BLaER1 treated with 17β-estradiol and CSF1 and Interleukin-3, amounts not matched to agents 10 nM and 100 nM (cell line): ENCODE measurements at regions not wholly inside any gene's neighbourhood (a gene's known extent, or its start where the extent isn't known, plus 50 kb on each side); places are given as distances from the start of the nearest gene placed in this dataset.
"Not testable (repeated sequence)": the region's sequence is repeated elsewhere in the genome, so short reads cannot be mapped to it uniquely, and the experiment has no call there.

Experiments used
- H3K27ac ChIP-seq, 11 experiments: shearing (Covaris generic); formaldehyde crosslinking; 2 replicates each; pipeline ENCODE4 v1.8.1; 2022
- H3K27me3 ChIP-seq, 11 experiments: shearing (Covaris generic); formaldehyde crosslinking; 2 replicates each; pipeline ENCODE4 v1.8.1; 2022
- H3K36me3 ChIP-seq, 11 experiments: shearing (Covaris generic); formaldehyde crosslinking; 2 replicates each; pipeline ENCODE4 v1.8.1; 2022
- H3K4me1 ChIP-seq, 10 experiments: shearing (Covaris generic); formaldehyde crosslinking; 2 replicates each; pipeline ENCODE4 v1.8.1; 2022
- H3K4me2 ChIP-seq, 11 experiments: shearing (Covaris generic); formaldehyde crosslinking; 2 replicates each; pipeline ENCODE4 v1.8.1; 2022
- H3K4me3 ChIP-seq, 10 experiments: shearing (Covaris generic); formaldehyde crosslinking; 2 replicates each; pipeline ENCODE4 v1.8.1; 2022
- H3K9ac ChIP-seq, 11 experiments: shearing (Covaris generic); formaldehyde crosslinking; 2 replicates each; pipeline ENCODE4 v1.8.1; 2022
- H3K9me3 ChIP-seq, 11 experiments: shearing (Covaris generic); formaldehyde crosslinking; replicated peaks in 1 of 11; 2 replicates each; pipeline ENCODE4 v1.8.1; 2022
- H4K20me1 ChIP-seq, 11 experiments: shearing (Covaris generic); formaldehyde crosslinking; 2 replicates each; pipeline ENCODE4 v1.8.1; 2022
- Cebpa-rat ChIP-seq, 11 experiments: shearing (Covaris generic); IDR thresholded peaks; 2 replicates each; pipeline ENCODE4 v1.8.1; 2022

DNA sequence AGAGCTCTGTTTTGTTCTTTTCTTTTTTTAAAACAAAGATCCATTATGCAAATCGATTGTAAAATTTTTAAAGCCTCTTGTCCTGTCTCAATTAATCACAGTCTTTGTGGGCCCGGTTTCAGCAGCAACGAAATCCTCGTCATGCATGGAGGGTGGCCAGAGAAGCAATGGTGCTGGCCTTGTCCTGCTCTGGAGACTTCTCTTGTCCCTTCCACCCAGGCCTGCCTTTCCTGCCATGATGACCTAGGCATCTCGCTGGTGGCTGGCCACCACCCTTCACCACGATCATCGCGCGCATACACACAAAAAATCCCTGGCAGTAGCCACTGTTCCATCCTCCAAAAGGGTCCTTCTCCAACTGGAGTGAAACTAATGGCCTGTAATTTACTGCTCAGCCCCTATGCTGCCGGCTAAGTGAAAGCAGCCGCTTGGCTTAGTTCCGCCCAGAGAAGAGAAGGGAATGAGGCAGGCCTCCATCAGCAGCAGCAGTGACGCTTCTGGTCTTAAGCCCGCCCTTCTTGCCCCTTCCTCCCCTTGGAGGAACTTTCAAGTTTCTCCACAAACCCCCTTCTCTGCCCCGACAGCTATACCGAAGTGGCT is 309.5 kb downstream of the NPHP4 start:
- Histone ChIP-seq H3K4me2 (peak overlapping the region; percentile 25 to 86 (median 69); a peak in 20 of 22 replicates), H3K36me3 (no peaks in the 10 kb centered on the region), H3K4me1 (peaks cover 22 to 57% (median 39%) of the 10 kb centered on the region in 10 experiments), H3K27me3 (no peaks in the 10 kb centered on the region), H3K4me3 (no peak overlapping the region), H3K9me3 (peaks cover 0 to 8% (median 0%) of the 10 kb centered on the region in 11 experiments; a peak in 3 of 22 replicates), H4K20me1 (no peaks in the 10 kb centered on the region), H3K9ac (peak overlapping the region in 4 of 11 experiments; percentile 4 to 26 (median 12); a peak in 4 of 22 replicates), H3K27ac (peak overlapping the region in 5 of 11 experiments; percentile 5 to 44 (median 18); a peak in 4 of 22 replicates)
- TF ChIP-seq Cebpa-rat (IDR thresholded peaks at IDR 0.05): no peak

DNA sequence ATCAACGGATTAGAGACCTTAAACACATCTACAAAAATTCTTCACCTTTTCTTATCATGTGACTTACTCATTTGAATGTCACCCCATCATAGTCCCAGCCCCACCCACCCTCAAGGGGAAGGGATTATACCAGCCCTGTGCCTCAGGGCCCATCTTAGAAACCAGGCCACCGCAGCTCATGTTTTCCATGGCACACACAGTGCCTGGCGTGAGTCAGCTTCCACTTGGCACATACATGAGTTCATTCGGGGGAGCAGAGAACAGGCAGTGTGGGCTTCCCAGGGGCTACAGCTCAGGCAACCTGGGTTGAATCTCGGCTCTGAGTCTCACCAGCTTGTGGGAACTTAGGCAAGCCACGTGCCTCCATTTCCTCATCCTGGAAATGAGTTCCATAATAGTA is 310.6 kb downstream of the NPHP4 start:
- Histone ChIP-seq H4K20me1 (no peaks in the 10 kb centered on the region), H3K9me3 (peaks cover 0 to 18% (median 5%) of the 10 kb centered on the region in 11 experiments; a peak in 8 of 22 replicates), H3K36me3 (no peaks in the 10 kb centered on the region), H3K9ac (no peak overlapping the region), H3K27me3 (no peaks in the 10 kb centered on the region), H3K4me2 (peak overlapping the region in 10 of 11 experiments; percentile 26 to 86 (median 70); a peak in 18 of 22 replicates), H3K4me3 (no peak overlapping the region), H3K4me1 (peaks cover 22 to 59% (median 41%) of the 10 kb centered on the region in 10 experiments), H3K27ac (no peak overlapping the region)
- TF ChIP-seq Cebpa-rat (IDR thresholded peaks at IDR 0.05): no peak

DNA sequence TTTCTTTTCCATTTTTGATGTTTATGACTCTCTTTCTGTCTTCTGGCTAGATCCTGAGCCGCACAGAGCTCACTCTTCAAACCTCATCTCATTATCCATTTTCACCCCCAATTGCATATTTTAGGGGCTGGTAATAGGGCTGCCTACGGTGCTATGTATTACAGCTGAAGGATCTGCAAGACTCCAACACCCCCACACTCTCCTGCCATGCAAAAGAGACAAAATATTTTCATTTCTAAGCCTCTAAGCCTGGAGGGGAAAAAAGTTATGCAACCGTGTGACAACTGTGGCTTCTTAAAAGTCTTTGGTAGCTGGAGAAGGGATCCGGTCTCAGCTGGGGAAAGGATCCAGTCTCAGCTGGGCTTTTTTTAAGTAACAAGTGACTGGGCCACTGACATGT is 311.6 kb downstream of the NPHP4 start:
- peaks cover 7 to 26% (median 13%) of the 10 kb centered on the region in 11 experiments for H3K9me3 ChIP-seq
- no peak overlapping the region for H3K4me3 ChIP-seq
- no peak for TF ChIP-seq Cebpa-rat (IDR thresholded peaks at IDR 0.05)
- H3K27ac ChIP-seq: no peak overlapping the region
- H3K27me3 ChIP-seq: no peaks in the 10 kb centered on the region
- no peak overlapping the region for H3K9ac ChIP-seq
- no peaks in the 10 kb centered on the region for H4K20me1 ChIP-seq
- no peaks in the 10 kb centered on the region for H3K36me3 ChIP-seq
- peaks cover 22 to 56% (median 41%) of the 10 kb centered on the region in 10 experiments for H3K4me1 ChIP-seq
- peak overlapping the region in 1 of 11 experiments; percentile 13; a peak in 1 of 22 replicates for H3K4me2 ChIP-seq

DNA sequence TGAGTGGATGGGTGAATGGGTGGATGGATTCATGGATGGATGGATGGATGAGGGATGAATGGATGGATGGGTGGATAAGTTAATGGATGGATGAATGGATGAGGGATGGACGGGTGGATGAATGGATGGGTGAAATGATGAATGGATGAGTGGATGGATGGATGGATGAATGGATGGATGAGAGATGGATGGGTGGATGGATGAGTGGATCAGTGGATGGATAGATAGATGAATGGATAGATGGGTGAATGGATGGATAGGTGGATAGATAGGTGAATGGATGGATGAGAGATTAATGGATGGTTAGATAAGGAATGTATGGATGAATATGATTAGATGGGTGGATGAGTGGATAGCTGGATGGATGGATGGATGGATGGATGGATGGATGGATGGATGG is 313.5 kb downstream of the NPHP4 start:
- Histone ChIP-seq H3K27me3 (no peaks in the 10 kb centered on the region), H3K4me3 (no peak overlapping the region), H3K9ac (no peak overlapping the region), H3K4me1 (peaks cover 19 to 47% (median 33%) of the 10 kb centered on the region in 10 experiments), H3K4me2 (no peak overlapping the region), H4K20me1 (no peaks in the 10 kb centered on the region), H3K9me3 (peaks cover 24 to 42% (median 32%) of the 10 kb centered on the region in 11 experiments), H3K27ac (no peak overlapping the region), H3K36me3 (no peaks in the 10 kb centered on the region)
- no peak for TF ChIP-seq Cebpa-rat (IDR thresholded peaks at IDR 0.05)

GRCh38 chr1:5672355-5672754 is 319.9 kb downstream of the NPHP4 start:
- H3K4me1 ChIP-seq, H3K4me3 ChIP-seq, H3K27me3 ChIP-seq, H4K20me1 ChIP-seq, H3K9ac ChIP-seq, H3K36me3 ChIP-seq, H3K27ac ChIP-seq, H3K4me2 ChIP-seq: not testable (repeated sequence)
- H3K9me3 ChIP-seq: peaks cover 53 to 74% (median 65%) of the 10 kb centered on the region in 11 experiments

- Histone ChIP-seq H3K27me3 (no peaks in the 10 kb centered on the region), H3K4me1 (peaks cover 0 to 16% (median 7%) of the 10 kb centered on the region in 10 experiments; a peak in 7 of 20 replicates), H3K27ac (no peak overlapping the region), H3K4me3 (no peak overlapping the region), H4K20me1 (no peaks in the 10 kb centered on the region), H3K4me2 (no peak overlapping the region), H3K9ac (no peak overlapping the region), H3K36me3 (no peaks in the 10 kb centered on the region), H3K9me3 (peaks cover 48 to 69% (median 58%) of the 10 kb centered on the region in 11 experiments)
- TF ChIP-seq Cebpa-rat (IDR thresholded peaks at IDR 0.05): no peak
These were observed 321.5 kb downstream of the NPHP4 start for GRCh38 chr1:5670590-5671350.

- Histone ChIP-seq H3K4me2 (peak overlapping the region in 4 of 11 experiments; percentile 3 to 46 (median 15); a peak in 6 of 22 replicates), H3K36me3 (no peaks in the 10 kb centered on the region), H3K27me3 (no peaks in the 10 kb centered on the region), H3K9me3 (peaks cover 21 to 42% (median 32%) of the 10 kb centered on the region in 11 experiments; a peak in 20 of 22 replicates), H4K20me1 (no peaks in the 10 kb centered on the region; a peak in 1 of 22 replicates), H3K4me1 (peaks cover 0 to 43% (median 29%) of the 10 kb centered on the region in 10 experiments; a peak in 13 of 20 replicates), H3K4me3 (no peak overlapping the region), H3K27ac (no peak overlapping the region), H3K9ac (no peak overlapping the region)
- no peak for TF ChIP-seq Cebpa-rat (IDR thresholded peaks at IDR 0.05)
These were observed 324.5 kb downstream of the NPHP4 start for GRCh38 chr1:5667513-5668325.

DNA sequence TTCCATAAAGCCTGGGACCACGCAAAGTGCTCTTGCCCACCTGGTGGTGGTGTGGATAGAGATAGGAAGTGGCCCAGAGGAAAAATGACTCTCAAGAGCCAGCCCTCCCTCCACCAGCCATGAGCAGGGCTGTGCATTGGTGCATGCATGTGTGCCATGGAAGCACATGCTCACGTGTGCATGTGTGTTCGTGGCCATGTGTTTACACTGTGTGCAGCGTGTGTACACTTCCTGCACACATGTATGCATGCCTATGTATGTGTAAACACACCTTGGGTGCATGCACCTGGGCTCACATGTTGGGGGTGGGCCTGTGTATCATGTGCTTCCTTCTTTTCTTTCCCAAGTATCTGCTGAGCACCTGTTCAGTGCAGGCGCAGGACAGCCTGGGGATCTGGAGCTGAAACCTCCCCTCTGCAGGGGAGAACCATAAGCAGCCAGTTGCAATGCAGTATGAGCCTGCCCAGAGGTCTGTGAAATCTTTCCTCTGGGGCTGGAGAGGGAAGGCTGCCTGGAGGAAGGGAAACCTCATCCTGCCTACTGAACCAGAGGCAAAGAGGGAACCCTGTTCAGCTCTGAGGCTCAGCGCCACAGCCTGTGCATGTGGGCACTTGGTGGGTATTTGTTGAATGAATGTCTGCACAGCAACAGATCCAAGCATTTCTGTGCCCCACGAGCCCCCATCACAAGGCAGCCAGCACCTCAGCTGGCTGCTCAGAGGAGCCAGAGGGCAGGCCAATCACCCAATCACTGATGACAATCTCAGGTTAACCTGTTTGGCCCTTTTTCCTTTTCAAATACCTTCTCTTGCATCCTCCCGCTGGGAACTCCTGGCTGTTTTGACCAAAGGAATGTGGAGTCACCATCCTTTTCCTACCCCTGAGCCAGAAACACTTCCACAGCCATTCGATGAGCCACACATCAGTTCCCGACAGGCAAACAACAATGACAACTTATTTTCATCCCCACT is 327.0 kb downstream of the NPHP4 start:
- Histone ChIP-seq H3K4me2 (peak overlapping the region in 8 of 11 experiments; percentile 16 to 54 (median 48); a peak in 15 of 22 replicates), H3K4me3 (no peak overlapping the region), H3K27ac (no peak overlapping the region), H3K4me1 (peaks cover 6 to 68% (median 51%) of the 10 kb centered on the region in 10 experiments), H3K36me3 (no peaks in the 10 kb centered on the region), H3K9me3 (peaks cover 21 to 39% (median 32%) of the 10 kb centered on the region in 11 experiments; a peak in 20 of 22 replicates), H3K27me3 (no peaks in the 10 kb centered on the region), H3K9ac (no peak overlapping the region), H4K20me1 (no peaks in the 10 kb centered on the region; a peak in 1 of 22 replicates)
- no peak for TF ChIP-seq Cebpa-rat (IDR thresholded peaks at IDR 0.05)
